IMR-90 (cell line): ENCODE measurements at regions not wholly inside any gene's neighbourhood (a gene's known extent, or its start where the extent isn't known, plus 50 kb on each side); places are given as distances from the start of the nearest gene placed in this dataset.

Experiments
- CTCF ChIP-seq: conservative IDR thresholded peaks from 2 replicates; pipeline ENCODE4 v1.5.1; 2012; ENCODE audit warnings: mild to moderate bottlenecking, low read depth, low read length, improper control_type of control experiment
- RCOR1 ChIP-seq: IDR thresholded peaks from 2 replicates; pipeline ENCODE4 v1.6.1; 2012; ENCODE audit warnings: mild to moderate bottlenecking, low read length, improper control_type of control experiment; ENCODE audit not compliant: insufficient replicate concordance

- no peak for TF ChIP-seq RCOR1
- no peak for TF ChIP-seq CTCF
These were observed 58.8 kb upstream of the C1QTNF9B start for GRCh38 chr13:23956106-23956505.
